EH (cell line): ENCODE measurements at regions not wholly inside any gene's neighbourhood (a gene's known extent, or its start where the extent isn't known, plus 50 kb on each side); places are given as distances from the start of the nearest gene placed in this dataset.
"Not testable (repeated sequence)": the region's sequence is repeated elsewhere in the genome, so short reads cannot be mapped to it uniquely, and the experiment has no call there.

ENCODE experiments used
- DNase-seq: peaks from one replicate; pipeline ENCODE4 v3.0.0-alpha.2; 2015; ENCODE audit warnings: low read depth

- no peak for DNase-seq
These were observed 318.8 kb upstream of the NAALADL2 start for GRCh38 chr3:174540116-174540908.

- peak; percentile 75 for DNase-seq
These were observed 317.3 kb upstream of the NAALADL2 start for GRCh38 chr3:174541708-174542315.

- peak; percentile 30 for DNase-seq
These were observed 311.2 kb upstream of the NAALADL2 start for GRCh38 chr3:174547801-174548435.

- DNase-seq: no peak
These were observed 310.1 kb upstream of the NAALADL2 start for GRCh38 chr3:174548841-174549623.

DNA sequence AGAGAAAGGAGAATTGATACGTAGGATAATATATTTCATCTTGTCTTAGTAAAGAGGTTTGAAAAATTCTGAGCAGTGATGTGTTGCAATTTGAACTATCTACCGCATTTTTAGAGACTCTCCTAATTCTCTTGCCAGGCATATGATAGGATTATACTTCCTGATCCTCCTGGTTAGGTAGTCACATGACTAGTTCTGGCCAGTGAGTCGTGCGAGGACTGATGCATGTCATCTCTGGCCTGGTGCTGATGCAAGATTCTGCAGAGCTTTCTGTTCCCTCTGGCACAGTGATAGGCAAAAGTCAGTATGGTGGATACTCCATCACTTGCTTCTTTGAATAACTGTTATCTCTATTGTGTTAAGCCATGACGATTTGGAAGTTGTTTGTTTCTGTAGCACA, 277.6 kb upstream of the NAALADL2 start:
- DNase-seq: peak; percentile 4

- no peak for DNase-seq
These were observed 275.7 kb upstream of the NAALADL2 start for GRCh38 chr3:174583396-174583795.

GRCh38 chr3:174587137-174587536, 272.0 kb upstream of the NAALADL2 start:
- not testable (repeated sequence) for DNase-seq

- no peak for DNase-seq
These were observed 262.6 kb upstream of the NAALADL2 start for GRCh38 chr3:174596447-174596982.

DNA sequence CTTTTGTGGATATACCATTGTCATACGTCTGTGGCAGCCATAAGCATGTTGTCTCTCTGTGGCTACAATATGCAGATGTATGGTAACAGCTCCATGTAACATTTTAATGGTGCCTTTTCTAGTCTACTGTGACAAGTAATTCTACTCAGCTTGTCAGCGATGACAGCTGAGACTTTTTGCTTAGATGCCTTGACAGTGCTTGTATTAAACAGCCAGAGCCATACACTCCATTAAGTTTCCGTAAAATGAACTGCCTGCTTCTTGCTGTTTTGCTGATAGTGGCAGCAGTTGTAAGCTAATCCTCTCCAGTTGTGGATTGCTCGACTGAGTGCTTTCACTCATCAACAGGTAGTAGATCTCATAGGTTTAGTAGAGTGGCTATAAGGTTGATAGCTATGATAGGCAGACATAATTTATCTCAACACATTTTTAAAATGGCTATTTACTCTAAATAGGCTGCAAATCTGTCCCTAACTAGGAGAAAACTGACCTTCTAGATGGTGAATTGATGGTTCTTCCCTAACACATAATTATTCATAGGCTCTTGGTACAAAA, 260.2 kb upstream of the NAALADL2 start:
- no peak for DNase-seq

GRCh38 chr3:174613173-174613572, 246.0 kb upstream of the NAALADL2 start:
- peak; percentile 19 for DNase-seq

GRCh38 chr3:174614036-174614435, 245.1 kb upstream of the NAALADL2 start:
- peak; percentile 20 for DNase-seq

DNA sequence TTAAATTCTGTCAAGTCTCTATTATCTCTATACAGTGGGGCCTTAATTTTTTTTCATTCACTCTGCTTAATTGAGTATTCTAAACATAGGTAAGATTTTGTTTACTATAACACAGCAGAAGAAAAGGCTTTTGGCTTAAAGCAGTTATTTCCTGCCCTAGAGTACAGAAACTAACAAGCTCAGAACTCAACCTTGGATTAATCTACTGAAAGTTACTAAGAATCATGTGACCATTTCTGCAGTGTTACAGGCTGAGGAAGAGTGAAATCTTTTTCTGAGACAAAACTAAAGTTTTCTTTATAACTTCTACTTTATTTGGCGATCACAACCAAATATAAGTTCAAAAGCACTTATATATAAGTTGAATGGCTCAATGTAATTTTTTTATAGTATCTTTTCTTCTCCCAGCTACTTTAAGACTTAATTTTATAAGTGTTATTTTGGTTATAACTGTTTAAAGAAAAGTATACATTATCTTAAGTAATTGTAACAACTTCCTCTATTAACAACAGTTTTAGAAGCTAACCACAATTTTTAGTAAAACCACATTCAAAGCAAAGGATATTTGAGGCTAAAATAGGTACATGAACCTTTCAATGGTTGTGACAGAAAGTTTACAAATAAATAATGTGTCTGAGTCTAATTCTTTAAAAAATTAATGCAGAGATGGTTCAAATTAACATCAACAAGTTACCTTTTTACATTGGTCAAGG, 240.6 kb upstream of the NAALADL2 start:
- DNase-seq: no peak

- DNase-seq: no peak
These were observed 239.9 kb upstream of the NAALADL2 start for GRCh38 chr3:174619239-174619638.

DNA sequence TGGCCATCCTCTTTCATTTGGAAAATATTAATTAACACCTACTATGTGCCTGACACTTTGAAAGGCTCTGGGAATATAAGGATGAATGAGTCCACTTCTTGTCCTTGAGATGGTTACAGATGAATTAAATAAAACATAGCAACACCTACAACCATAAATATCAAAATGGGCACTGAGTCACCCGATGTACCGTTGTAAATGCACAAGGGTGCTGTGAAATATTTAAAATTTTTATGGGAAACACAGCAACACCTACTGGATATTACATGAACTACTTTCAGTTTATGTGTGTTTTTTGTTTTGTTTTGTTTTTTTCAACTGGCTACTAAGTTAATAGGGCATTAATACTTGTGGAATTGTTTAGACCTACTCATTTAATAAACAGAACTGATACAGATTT, 239.0 kb upstream of the NAALADL2 start:
- DNase-seq: peak; percentile 24

- no peak for DNase-seq
These were observed 238.2 kb upstream of the NAALADL2 start for GRCh38 chr3:174620855-174621472.

DNA sequence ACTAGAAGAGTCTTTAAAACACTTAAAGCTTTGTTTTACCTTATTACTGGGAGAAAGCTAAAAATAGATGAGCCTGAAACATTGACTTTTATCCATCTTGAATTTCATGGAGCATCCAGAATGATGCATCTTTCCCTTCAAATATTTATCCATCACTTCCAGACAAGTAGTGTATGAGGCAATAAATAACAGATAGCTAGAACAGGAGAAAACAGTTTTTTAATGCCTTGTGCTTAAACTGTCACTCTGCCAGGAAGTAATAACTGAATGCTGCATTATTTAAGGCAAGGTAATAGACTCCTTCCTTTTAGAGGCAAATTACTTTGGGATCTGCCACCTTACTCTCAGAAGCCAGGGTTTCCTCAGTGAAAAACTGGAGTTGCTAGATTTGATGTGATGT, 225.8 kb upstream of the NAALADL2 start:
- DNase-seq: no peak

DNA sequence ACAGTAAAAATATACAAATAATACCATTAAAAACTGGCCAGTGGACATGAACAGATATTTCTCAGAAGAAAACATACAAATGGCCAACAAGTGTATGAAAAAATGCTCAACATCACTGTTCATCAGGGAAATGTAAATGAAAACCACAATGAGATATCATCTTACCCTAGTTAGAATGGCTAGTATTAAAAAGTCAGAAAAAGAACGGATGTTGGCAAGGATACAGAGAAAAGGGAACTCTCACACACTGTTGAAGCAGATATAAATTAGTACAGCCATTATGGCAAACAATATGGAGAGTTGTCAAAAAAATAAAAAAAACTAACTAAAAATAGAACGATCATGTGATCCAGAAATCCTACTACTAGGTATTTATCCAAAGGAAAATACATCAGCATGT, 222.7 kb upstream of the NAALADL2 start:
- DNase-seq: no peak

DNA sequence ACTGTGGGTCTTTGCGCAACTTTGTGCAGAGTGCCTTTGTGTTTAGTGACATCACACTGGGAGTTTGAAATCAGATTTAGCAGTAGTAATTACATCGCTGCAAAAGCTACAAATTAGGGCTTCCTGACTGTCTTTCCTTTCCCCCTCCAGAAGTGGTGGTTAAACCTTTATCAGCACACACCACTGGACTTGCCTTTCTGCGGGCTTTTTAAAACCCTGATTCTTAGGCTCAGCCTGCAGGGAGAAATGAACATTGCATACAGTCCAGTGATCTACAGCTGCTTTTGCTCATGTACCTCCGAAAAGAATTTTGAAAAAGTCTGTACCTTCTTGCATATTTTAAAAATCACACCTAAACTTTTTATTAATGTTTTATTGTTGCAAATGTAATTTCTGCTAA, 219.7 kb upstream of the NAALADL2 start:
- DNase-seq: no peak

GRCh38 chr3:174639970-174640369, 219.2 kb upstream of the NAALADL2 start:
- no peak for DNase-seq

GRCh38 chr3:174640932-174641331, 218.2 kb upstream of the NAALADL2 start:
- no peak for DNase-seq

- no peak for DNase-seq
These were observed 214.8 kb upstream of the NAALADL2 start for GRCh38 chr3:174644287-174644686.
